SKM-1 (cell line): ENCODE measurements at regions not wholly inside any gene's neighbourhood (a gene's known extent, or its start where the extent isn't known, plus 50 kb on each side); places are given as distances from the start of the nearest gene placed in this dataset.
A peak's percentile ranks its signal among the peaks of the same experiment; 100 is the strongest.

ENCODE experiments used
- DNase-seq: peaks from one replicate; lab custom pipeline; 2025; ENCODE audit not compliant: unreplicated experiment; lab: John Stamatoyannopoulos, UW

- DNase-seq = no peak
Measured at GRCh38 chr6:25061289-25061936, 125.7 kb upstream of the RIPOR2 start.

GRCh38 chr6:25062070-25062811 is 126.5 kb upstream of the RIPOR2 start:
- DNase-seq = no peak

- no peak for DNase-seq
Measured at GRCh38 chr6:25064006-25064405, 128.2 kb upstream of the RIPOR2 start.

- DNase-seq = no peak
Measured at GRCh38 chr6:25065666-25066065, 129.9 kb upstream of the RIPOR2 start.

DNA sequence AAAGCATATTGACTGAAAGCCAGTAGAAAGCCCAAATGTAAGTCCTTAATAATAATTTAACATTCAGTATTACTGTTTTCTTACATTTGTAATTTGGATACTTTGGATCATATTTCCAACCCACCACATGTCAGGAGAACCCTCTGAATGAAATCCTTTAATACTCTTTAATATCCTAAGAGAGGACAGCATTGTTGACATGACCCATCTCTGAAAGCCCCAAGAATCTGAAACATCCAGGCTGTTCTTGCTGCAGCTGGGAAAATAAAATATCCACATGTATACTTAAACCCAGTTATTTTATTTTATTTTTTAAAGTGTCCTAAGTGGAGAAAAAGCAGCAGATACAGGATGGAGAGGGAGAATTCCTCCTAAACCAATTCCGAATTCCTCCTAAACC is 130.8 kb upstream of the RIPOR2 start:
- DNase-seq = no peak

GRCh38 chr6:25068866-25069265 is 133.1 kb upstream of the RIPOR2 start:
- DNase-seq = no peak

GRCh38 chr6:25070547-25071366 is 135.0 kb upstream of the RIPOR2 start:
- DNase-seq = peak; percentile 81

GRCh38 chr6:25078141-25078540 is 142.4 kb upstream of the RIPOR2 start:
- no peak for DNase-seq

DNA sequence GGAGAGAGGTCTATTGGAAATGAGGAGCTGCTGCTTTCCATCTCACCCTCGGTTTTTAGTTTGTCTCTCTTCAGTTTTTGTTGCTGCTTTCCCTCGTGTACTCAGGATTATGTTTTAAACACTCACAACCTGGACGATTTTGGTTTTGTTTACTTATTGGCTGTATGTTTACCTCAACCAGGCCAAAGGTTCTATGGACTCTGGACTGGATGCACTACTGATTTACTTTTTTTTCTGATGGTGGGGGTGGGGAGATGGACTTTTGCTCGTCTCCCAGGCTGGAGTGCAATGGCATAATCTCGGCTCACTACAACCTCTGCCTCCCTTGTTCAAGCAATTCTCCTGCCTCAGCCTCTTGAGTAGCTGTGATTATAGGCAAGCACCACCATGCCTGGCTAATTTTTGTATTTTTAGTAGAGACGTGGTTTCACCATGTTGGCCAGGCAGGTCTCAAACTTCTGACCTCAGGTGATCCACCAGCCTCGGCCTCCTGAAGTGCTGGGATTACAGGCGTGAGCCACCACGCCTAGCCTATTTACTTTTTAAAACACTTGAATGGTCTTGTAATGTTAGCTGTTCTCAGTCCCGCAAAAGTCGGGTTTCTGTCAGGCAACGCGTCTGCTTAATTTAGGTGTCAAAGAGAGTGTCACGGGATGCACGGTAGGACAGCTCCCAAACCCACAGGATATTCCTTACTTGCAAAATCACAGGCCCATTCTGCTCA is 148.2 kb upstream of the RIPOR2 start:
- DNase-seq = no peak

GRCh38 chr6:25084508-25084833 is 148.7 kb upstream of the RIPOR2 start:
- DNase-seq = no peak

- peak; percentile 48 for DNase-seq
Measured at GRCh38 chr6:25085756-25086155, 150.0 kb upstream of the RIPOR2 start.

GRCh38 chr6:25086500-25087091 is 150.8 kb upstream of the RIPOR2 start:
- DNase-seq = no peak

DNA sequence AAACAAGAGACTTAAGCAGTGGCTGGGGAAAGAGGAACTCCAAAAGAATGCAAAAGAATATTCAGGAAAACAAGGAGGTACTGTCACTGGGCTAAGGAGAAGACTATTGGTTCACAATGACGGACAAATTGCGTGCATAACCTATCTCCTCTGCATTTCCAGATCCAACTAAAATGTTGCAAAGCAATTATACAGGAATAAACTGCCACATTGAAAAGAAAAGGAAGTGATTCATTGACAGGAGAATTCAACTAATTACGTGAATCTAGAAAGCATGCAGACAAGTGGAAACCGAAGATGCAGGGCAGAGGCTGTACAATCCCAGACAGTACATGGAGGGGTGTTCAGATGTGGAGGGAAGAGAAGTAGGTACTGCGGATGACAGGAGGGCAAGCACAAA is 152.8 kb upstream of the RIPOR2 start:
- no peak for DNase-seq

- no peak for DNase-seq
Measured at GRCh38 chr6:25089442-25089841, 153.7 kb upstream of the RIPOR2 start.

DNA sequence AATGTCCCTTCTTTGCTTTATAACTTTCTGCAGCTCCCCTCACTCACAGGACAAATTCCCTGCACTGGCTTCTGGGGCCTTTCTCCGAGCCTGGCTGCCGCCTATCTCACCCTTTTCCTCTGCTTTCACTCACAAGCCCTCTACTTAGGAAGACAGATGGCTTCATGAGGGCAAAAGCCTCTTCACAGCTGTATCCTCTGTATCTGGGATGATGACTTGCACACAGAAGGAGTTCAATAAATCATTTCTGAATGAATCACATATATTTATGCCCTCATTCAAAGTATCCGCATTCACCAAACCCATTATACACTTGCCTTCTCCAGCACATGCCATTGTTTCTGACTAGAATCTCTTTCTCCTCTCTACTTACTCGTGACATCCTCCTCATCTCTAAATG is 159.0 kb upstream of the RIPOR2 start:
- no peak for DNase-seq

DNA sequence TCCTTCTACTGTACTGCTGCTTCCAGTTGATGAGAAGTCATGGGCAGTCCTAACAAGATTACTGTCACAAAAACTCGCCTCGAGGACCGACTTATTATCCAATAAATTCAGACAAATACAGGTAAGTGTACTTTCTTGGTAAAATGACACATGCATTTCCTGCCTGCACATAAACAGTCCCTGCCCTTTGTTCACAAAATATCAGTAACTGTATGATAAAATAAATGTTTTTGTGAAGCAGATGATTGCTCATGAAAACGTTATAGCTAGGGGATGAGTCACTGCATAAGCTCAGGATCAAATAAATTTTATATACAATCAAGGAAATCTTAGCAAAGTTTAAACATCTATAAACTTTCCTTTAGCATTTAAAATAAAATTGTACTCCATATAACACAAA is 164.5 kb upstream of the RIPOR2 start:
- DNase-seq = no peak

GRCh38 chr6:25103603-25104002 is 167.8 kb upstream of the RIPOR2 start:
- no peak for DNase-seq

DNA sequence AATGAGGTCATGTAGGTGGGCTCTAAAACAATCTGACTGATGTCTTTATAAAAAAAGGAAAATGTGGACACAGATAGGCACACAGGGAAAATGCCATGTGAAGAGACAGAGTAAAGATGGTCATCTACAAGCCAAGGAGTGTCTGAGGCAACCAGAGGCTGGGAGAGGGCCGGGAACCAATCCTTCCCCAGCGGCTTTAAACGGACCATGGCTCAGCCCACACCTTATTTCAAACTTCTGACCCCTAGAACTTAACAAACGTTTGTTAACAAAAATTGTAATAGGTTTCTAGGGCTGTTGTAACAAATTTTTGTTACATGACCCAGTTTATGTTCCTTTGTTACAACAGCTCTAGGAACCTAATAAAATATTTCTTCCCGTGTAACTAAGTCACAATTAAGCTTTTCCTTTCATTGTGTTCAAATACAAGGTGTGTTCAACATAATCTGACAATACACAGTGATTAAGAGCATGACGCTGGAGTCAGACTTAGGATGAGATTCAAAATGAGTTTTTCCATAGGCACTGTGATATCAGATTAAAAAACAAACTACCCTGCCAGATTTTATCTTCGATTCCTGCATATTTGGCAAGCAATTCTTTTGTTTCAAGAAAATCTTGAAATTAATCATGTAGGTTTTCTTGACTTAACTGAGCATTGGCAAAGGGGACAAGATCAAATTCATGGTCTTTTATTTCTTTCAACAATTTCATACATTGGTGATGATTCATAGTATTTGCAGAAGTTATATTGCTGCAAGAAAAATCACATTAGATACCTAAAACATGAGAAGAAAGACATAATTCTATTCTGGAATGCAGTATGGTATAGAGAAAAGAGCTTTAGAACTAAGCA is 169.5 kb upstream of the RIPOR2 start:
- no peak for DNase-seq

GRCh38 chr6:25107218-25107617 is 171.5 kb upstream of the RIPOR2 start:
- DNase-seq = no peak

DNA sequence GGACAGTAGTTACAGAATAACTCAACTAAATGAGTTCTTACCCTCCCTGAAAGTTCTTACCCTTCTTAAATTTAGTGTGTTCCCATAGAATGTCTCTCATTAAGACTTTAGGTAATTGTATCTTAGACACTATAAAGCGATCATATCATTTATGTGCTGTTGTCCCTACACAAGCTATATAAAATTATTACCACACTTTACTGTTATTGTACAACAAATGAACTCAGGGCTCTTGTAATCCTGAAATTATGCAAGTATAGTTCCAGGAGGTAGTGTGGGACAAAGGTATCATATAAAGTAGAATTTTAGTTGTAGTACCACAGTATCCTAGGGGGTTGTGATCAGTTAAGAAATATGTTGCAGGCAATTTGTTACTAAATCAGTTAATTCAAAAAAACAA is 167.4 kb upstream of the CARMIL1 start:
- DNase-seq = no peak
